Natural killer cell (primary cell): ENCODE measurements at regions not wholly inside any gene's neighbourhood (a gene's known extent, or its start where the extent isn't known, plus 50 kb on each side); places are given as distances from the start of the nearest gene placed in this dataset.

Experiments used
- ATAC-seq, 3 donors: fragments of 150-1000 bp in 2 of 3; fragments of 200-7000 bp in 1 of 3; cut with Tn5 transposase; 1 replicate in 1 of 3; 2 replicates in 2 of 3; pipeline ENCODE4 v1.10.0; 2021; ENCODE audit warnings: mild to moderate bottlenecking in 2 of 3, moderate library complexity in 2 of 3
- DNase-seq, 2 donors: peaks; one replicate each; pipeline versions ENCODE4 v3.0.0 to v3.0.0-alpha.2; 2013 to 2021; ENCODE audit warnings: mixed read lengths in 1 of 2
- H3K27ac ChIP-seq: one replicate; pipeline ENCODE4 v1.5.1; 2013; ENCODE audit warnings: mild to moderate bottlenecking, low read length
- H3K27me3 ChIP-seq: one replicate; pipeline ENCODE4 v1.6.1; 2013; ENCODE audit warnings: low read length; ENCODE audit not compliant: control insufficient read depth, insufficient read depth
- H3K36me3 ChIP-seq: one replicate; pipeline ENCODE4 v1.6.1; 2013; ENCODE audit warnings: low read length; ENCODE audit not compliant: control insufficient read depth, insufficient read depth
- H3K4me1 ChIP-seq: one replicate; pipeline ENCODE4 v1.6.1; 2013; ENCODE audit warnings: low read length; ENCODE audit not compliant: control insufficient read depth, insufficient read depth
- H3K4me3 ChIP-seq: one replicate; pipeline ENCODE4 v1.5.1; 2013; ENCODE audit warnings: low read length
- H3K9me3 ChIP-seq: one replicate; pipeline ENCODE4 v1.6.1; 2013; ENCODE audit warnings: low read length; ENCODE audit not compliant: control insufficient read depth, insufficient read depth
- H3K27ac Mint-ChIP-seq, 2 donors: one replicate each; pipeline ENCODE4 v1.8.0; 2022; ENCODE audit warnings: mild to moderate bottlenecking in 2 of 2, mixed read lengths in 2 of 2, moderate library complexity in 1 of 2
- H3K27me3 Mint-ChIP-seq, 2 donors: one replicate each; pipeline ENCODE4 v1.8.0; 2022; ENCODE audit warnings: low read depth in 2 of 2, mixed read lengths in 2 of 2
- H3K36me3 Mint-ChIP-seq: one replicate; pipeline ENCODE4 v1.8.0; 2022; ENCODE audit warnings: mixed read lengths
- H3K4me1 Mint-ChIP-seq, 2 donors: one replicate each; pipeline ENCODE4 v1.8.0; 2022; ENCODE audit warnings: mixed read lengths in 2 of 2
- H3K4me3 Mint-ChIP-seq: one replicate; pipeline ENCODE4 v1.8.0; 2022; ENCODE audit warnings: mild to moderate bottlenecking, moderate library complexity, mixed read lengths
- H3K9me3 Mint-ChIP-seq, 2 donors: one replicate each; pipeline ENCODE4 v1.8.0; 2022; ENCODE audit warnings: mixed read lengths in 2 of 2
- CTCF ChIP-seq: fragments of 200-600 bp; IDR thresholded peaks from one replicate; pipeline ENCODE4 v1.8.0; 2022; ENCODE audit warnings: antibody characterized with exemption
- WGBS: methylation state at CpG from one replicate; pipeline ENCODE4 v1.1.7; 2013; ENCODE audit warnings: missing lambda C conversion rate; ENCODE audit not compliant: insufficient coverage; 5-methylcytosine and 5-hydroxymethylcytosine counted together
- intact Hi-C: fragments of 100-400 bp; cut with micrococcal nuclease; formaldehyde crosslinking; loops from one replicate; pipeline ENCODE4 v1.14.2; 2022

- Mint-ChIP-seq H3K27me3 (no peaks in the 10 kb centered on the region), H3K27ac (no peak overlapping the region)
- no peaks in the 10 kb centered on the region for H3K36me3 ChIP-seq
Measured at GRCh38 chr10:90417476-90418210, 440.2 kb downstream of the HTR7 start.

GRCh38 chr10:90418869-90419652 lies 438.8 kb downstream of the HTR7 start:
- Histone ChIP-seq H3K4me1 (no peaks in the 10 kb centered on the region), H3K4me3 (no peak overlapping the region), H3K36me3 (no peaks in the 10 kb centered on the region), H3K27me3 (no peaks in the 10 kb centered on the region), H3K27ac (no peak overlapping the region), H3K9me3 (no peaks in the 10 kb centered on the region)
- H3K27ac Mint-ChIP-seq, result no peak overlapping the region
- no peak overlapping the region for H3K4me3 Mint-ChIP-seq
- ATAC-seq (no peak), DNase-seq (no peak)
- peaks cover 0 to 8% of the 10 kb centered on the region in 2 donors for H3K9me3 Mint-ChIP-seq
- intact Hi-C loops, result no loop called here
- H3K36me3 Mint-ChIP-seq, result no peaks in the 10 kb centered on the region
- 96% methylated on average over 7 of the region's 7 CpGs for WGBS
- no peaks in the 10 kb centered on the region for H3K4me1 Mint-ChIP-seq
- no peaks in the 10 kb centered on the region for H3K27me3 Mint-ChIP-seq
- no peak for TF ChIP-seq CTCF

More at GRCh38 chr10:90417476-90418210, 440.2 kb downstream of the HTR7 start:
- no peak for TF ChIP-seq CTCF
- no peaks in the 10 kb centered on the region for H3K4me1 ChIP-seq
- intact Hi-C loops, result no loop called here
- H3K27me3 ChIP-seq, result no peaks in the 10 kb centered on the region
- DNase-seq, result no peak
- Mint-ChIP-seq H3K4me3 (no peak overlapping the region), H3K36me3 (no peaks in the 10 kb centered on the region), H3K4me1 (no peaks in the 10 kb centered on the region), H3K9me3 (peaks cover 0 to 3% of the 10 kb centered on the region in 2 donors)
- no peak overlapping the region for H3K27ac ChIP-seq
- 64% methylated on average over 2 of the region's 2 CpGs for WGBS
- no peak for ATAC-seq
- no peaks in the 10 kb centered on the region for H3K9me3 ChIP-seq
- no peak overlapping the region for H3K4me3 ChIP-seq

GRCh38 chr10:90420637-90421318 lies 437.1 kb downstream of the HTR7 start:
- no peaks in the 10 kb centered on the region for H3K36me3 Mint-ChIP-seq
- DNase-seq, result no peak
- no peaks in the 10 kb centered on the region for H3K4me1 Mint-ChIP-seq

More at GRCh38 chr10:90420637-90421318, 437.1 kb downstream of the HTR7 start:
- no peak overlapping the region for H3K27ac ChIP-seq
- intact Hi-C loops, result no loop called here
- no peaks in the 10 kb centered on the region for H3K27me3 Mint-ChIP-seq
- no peak overlapping the region for H3K27ac Mint-ChIP-seq
- no peak for ATAC-seq
- peaks cover 0 to 12% of the 10 kb centered on the region in 2 donors for H3K9me3 Mint-ChIP-seq
- no peaks in the 10 kb centered on the region for H3K9me3 ChIP-seq
- H3K4me1 ChIP-seq, result no peaks in the 10 kb centered on the region
- H3K27me3 ChIP-seq, result no peaks in the 10 kb centered on the region
- no peak overlapping the region for H3K4me3 Mint-ChIP-seq
- no peak for TF ChIP-seq CTCF
- H3K4me3 ChIP-seq, result no peak overlapping the region
- no peaks in the 10 kb centered on the region for H3K36me3 ChIP-seq
- 80% methylated on average over 1 of the region's 1 CpG for WGBS
